Fibroblast of lung (primary cell): ENCODE measurements at regions not wholly inside any gene's neighbourhood (a gene's known extent, or its start where the extent isn't known, plus 50 kb on each side); places are given as distances from the start of the nearest gene placed in this dataset.

Experiments
- DNase-seq, 2 donors: peaks; one replicate each; pipeline versions ENCODE4 v3.0.0 to v3.0.0-alpha.2; 2010; ENCODE audit warnings: low read depth in 2 of 2
- H2AFZ ChIP-seq: 2 replicates; pipeline ENCODE4 v1.5.1; 2012; ENCODE audit warnings: low read length, control low read depth, inconsistent platforms
- H3K27ac ChIP-seq: 2 replicates; pipeline ENCODE4 v1.5.1; 2011; ENCODE audit warnings: low read length, control low read depth; ENCODE audit not compliant: insufficient read depth
- H3K27me3 ChIP-seq: 2 replicates; pipeline ENCODE4 v1.5.1; 2011; ENCODE audit warnings: mild to moderate bottlenecking, low read length; ENCODE audit not compliant: control insufficient read depth, insufficient read depth
- H3K36me3 ChIP-seq: 2 replicates; pipeline ENCODE4 v1.5.1; 2011; ENCODE audit warnings: low read length; ENCODE audit not compliant: control insufficient read depth, insufficient read depth
- H3K4me1 ChIP-seq: 2 replicates; pipeline ENCODE4 v1.5.1; 2011; ENCODE audit warnings: low read length; ENCODE audit not compliant: control insufficient read depth, insufficient read depth; ENCODE audit errors: extremely low read depth
- H3K4me2 ChIP-seq: 2 replicates; pipeline ENCODE4 v1.5.1; 2011; ENCODE audit warnings: low read length, control low read depth; ENCODE audit not compliant: insufficient read depth; ENCODE audit errors: extremely low read depth
- H3K4me3 ChIP-seq, 4 experiments: fragments of 200-600 bp in 1 of 4; sonication (generic) in 1 of 4; replicated peaks in 1 of 4; 2 replicates each; pipeline ENCODE4 v1.5.1; 2011 to 2016; ENCODE audit warnings: low read length in 4 of 4, low read depth in 3 of 4, mild to moderate bottlenecking in 3 of 4, control low read depth in 2 of 4, inconsistent platforms in 1 of 4, mixed read lengths in 1 of 4; ENCODE audit not compliant: insufficient read depth in 1 of 4; ENCODE audit errors: control extremely low read depth in 1 of 4
- H3K79me2 ChIP-seq: 2 replicates; pipeline ENCODE4 v1.5.1; 2012; ENCODE audit warnings: mild to moderate bottlenecking, low read length, inconsistent platforms; ENCODE audit not compliant: control insufficient read depth, insufficient read depth
- H3K9ac ChIP-seq: 2 replicates; pipeline ENCODE4 v1.5.1; 2011; ENCODE audit warnings: mild to moderate bottlenecking, low read length, control low read depth; ENCODE audit not compliant: insufficient read depth
- H3K9me3 ChIP-seq: 2 replicates; pipeline ENCODE4 v1.5.1; 2012; ENCODE audit warnings: low read depth, low read length; ENCODE audit not compliant: control insufficient read depth, insufficient read depth
- H4K20me1 ChIP-seq: 2 replicates; pipeline ENCODE4 v1.5.1; 2011; ENCODE audit warnings: low read length; ENCODE audit not compliant: control insufficient read depth, insufficient read depth; ENCODE audit errors: extremely low read depth
- EZH2 ChIP-seq: IDR thresholded peaks from 2 replicates; pipeline ENCODE4 v1.5.1; 2012; ENCODE audit warnings: low read length, control low read depth, mild to moderate bottlenecking; ENCODE audit errors: missing control alignments
- TF ChIP-seq, protein P1 (sequence below), 2 donors: IDR thresholded peaks in 1 of 2; conservative IDR thresholded peaks in 1 of 2; 1 replicate in 1 of 2; 2 replicates in 1 of 2; pipeline ENCODE4 v1.5.1; 2011 to 2012; ENCODE audit warnings: low read length in 2 of 2, control low read depth in 1 of 2, inconsistent platforms in 1 of 2, low read depth in 1 of 2, mild to moderate bottlenecking in 1 of 2

DNA sequence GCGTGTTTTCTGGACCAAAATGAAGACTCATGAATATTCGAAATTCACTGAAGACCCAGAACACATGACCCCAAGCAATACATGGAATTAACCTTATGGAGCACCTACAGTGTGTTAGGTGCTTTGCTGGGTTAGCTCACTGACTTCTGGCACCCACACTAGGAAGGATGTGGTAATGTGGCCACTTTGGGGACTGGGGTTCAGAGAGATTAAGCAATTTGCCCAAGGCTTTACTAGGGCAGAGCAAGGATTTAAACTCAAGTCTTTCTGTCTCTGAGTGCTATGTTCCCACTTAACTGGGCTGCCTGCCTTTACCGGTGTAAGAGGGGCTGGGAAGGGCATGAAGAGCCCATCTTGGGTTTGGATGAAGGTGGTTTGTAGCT, 162.0 kb upstream of the ATP6AP2 start:
- H3K9ac ChIP-seq, result no peak overlapping the region
- no peaks in the 10 kb centered on the region for H3K79me2 ChIP-seq
- no peaks in the 10 kb centered on the region for H4K20me1 ChIP-seq
- TF ChIP-seq EZH2, result no peak
- TF ChIP-seq, protein P1, sequence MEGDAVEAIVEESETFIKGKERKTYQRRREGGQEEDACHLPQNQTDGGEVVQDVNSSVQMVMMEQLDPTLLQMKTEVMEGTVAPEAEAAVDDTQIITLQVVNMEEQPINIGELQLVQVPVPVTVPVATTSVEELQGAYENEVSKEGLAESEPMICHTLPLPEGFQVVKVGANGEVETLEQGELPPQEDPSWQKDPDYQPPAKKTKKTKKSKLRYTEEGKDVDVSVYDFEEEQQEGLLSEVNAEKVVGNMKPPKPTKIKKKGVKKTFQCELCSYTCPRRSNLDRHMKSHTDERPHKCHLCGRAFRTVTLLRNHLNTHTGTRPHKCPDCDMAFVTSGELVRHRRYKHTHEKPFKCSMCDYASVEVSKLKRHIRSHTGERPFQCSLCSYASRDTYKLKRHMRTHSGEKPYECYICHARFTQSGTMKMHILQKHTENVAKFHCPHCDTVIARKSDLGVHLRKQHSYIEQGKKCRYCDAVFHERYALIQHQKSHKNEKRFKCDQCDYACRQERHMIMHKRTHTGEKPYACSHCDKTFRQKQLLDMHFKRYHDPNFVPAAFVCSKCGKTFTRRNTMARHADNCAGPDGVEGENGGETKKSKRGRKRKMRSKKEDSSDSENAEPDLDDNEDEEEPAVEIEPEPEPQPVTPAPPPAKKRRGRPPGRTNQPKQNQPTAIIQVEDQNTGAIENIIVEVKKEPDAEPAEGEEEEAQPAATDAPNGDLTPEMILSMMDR (conservative IDR thresholded peaks at IDR 0.05 in 1 of 2, IDR thresholded peaks at IDR 0.05 in 1 of 2; ENCODE audit: low read depth in 1 of 2, low read length in 2 of 2), result no peak
- no peaks in the 10 kb centered on the region for H3K36me3 ChIP-seq
- no peaks in the 10 kb centered on the region for H3K4me1 ChIP-seq
- H3K27me3 ChIP-seq, result no peaks in the 10 kb centered on the region
- no peak overlapping the region for H3K4me3 ChIP-seq
- H3K4me2 ChIP-seq, result no peak overlapping the region
- H2AFZ ChIP-seq, result no peak overlapping the region
- no peak overlapping the region for H3K27ac ChIP-seq
- no peak for DNase-seq
- no peaks in the 10 kb centered on the region for H3K9me3 ChIP-seq

DNA sequence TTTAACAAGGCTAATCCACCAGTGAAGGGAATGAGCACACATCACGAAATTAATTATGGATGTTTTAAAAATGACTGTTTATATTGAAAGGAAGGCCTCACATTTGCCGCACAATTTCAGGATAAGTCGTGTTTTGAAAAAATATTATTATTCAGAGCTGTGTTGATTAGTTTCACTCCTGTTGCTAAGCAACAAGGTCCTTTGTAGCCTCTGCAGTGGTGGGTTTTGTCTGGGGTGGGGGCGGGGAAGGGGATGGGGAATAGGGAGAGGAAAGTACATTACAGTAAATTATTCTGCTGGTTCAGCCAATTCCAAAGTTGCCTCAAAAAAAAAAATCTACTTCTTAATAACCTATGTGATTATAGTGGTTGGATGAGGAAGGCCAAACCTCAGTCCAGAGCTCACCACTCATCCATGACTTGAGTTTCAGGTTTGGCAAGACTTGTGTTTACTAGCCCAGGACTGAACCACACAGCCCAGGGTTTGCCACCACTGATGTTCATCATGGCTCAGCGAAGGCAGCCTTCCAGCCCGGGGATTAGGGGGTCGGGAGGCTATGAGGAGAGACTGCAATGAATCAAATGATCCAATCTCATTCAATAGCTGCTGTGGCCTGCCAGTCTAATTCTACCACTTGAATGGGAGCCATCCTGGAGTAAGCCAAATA, 162.5 kb upstream of the ATP6AP2 start:
- no peaks in the 10 kb centered on the region for H3K9me3 ChIP-seq
- TF ChIP-seq, protein P1 (conservative IDR thresholded peaks at IDR 0.05 in 1 of 2, IDR thresholded peaks at IDR 0.05 in 1 of 2; ENCODE audit: low read depth in 1 of 2, low read length in 2 of 2), result no peak
- no peak for TF ChIP-seq EZH2
- H3K27me3 ChIP-seq, result no peaks in the 10 kb centered on the region
- H2AFZ ChIP-seq, result no peak overlapping the region
- peak in 1 of 2 donors; percentile 32 for DNase-seq
- no peaks in the 10 kb centered on the region for H4K20me1 ChIP-seq
- H3K79me2 ChIP-seq, result no peaks in the 10 kb centered on the region
- H3K27ac ChIP-seq, result no peak overlapping the region
- no peaks in the 10 kb centered on the region for H3K36me3 ChIP-seq
- no peak overlapping the region for H3K4me2 ChIP-seq
- no peaks in the 10 kb centered on the region for H3K4me1 ChIP-seq
- H3K9ac ChIP-seq, result no peak overlapping the region
- no peak overlapping the region for H3K4me3 ChIP-seq

DNA sequence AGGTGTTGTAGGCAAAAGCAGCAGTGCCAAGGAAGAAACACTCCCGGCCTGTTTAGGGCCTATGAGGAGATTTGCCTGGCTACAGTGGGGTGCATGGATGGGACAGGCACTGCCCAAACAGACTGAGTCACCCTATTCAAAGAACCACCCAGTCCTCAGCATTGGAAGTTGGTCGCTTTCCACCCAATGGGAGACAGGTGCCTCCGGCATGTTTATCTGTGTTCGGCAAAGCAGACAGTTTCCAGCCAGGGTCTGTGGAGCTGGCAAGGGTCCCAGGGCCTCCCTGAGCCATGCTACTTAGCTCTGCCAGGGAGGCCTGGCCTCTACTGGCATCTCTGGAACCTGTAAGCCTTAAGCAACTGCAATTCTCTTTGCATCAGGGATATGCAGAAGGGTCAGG, 165.1 kb upstream of the ATP6AP2 start:
- H3K9ac ChIP-seq, result no peak overlapping the region
- H3K27ac ChIP-seq, result no peak overlapping the region
- no peaks in the 10 kb centered on the region for H3K79me2 ChIP-seq
- no peak overlapping the region for H3K4me3 ChIP-seq
- no peaks in the 10 kb centered on the region for H4K20me1 ChIP-seq
- H3K9me3 ChIP-seq, result no peaks in the 10 kb centered on the region
- no peak overlapping the region for H3K4me2 ChIP-seq
- no peaks in the 10 kb centered on the region for H3K27me3 ChIP-seq
- no peaks in the 10 kb centered on the region for H3K4me1 ChIP-seq
- TF ChIP-seq, protein P1 (conservative IDR thresholded peaks at IDR 0.05 in 1 of 2, IDR thresholded peaks at IDR 0.05 in 1 of 2; ENCODE audit: low read depth in 1 of 2, low read length in 2 of 2), result no peak
- no peak for TF ChIP-seq EZH2
- H2AFZ ChIP-seq, result no peak overlapping the region
- no peaks in the 10 kb centered on the region for H3K36me3 ChIP-seq
- DNase-seq, result no peak
